CD14-positive monocyte (primary cell): ENCODE measurements at regions not wholly inside any gene's neighbourhood (a gene's known extent, or its start where the extent isn't known, plus 50 kb on each side); places are given as distances from the start of the nearest gene placed in this dataset.

ENCODE experiments used
- DNase-seq, 3 donors: peaks; one replicate each; pipeline ENCODE4 v3.0.0-alpha.2; 2011 to 2022
- H2AFZ ChIP-seq: 2 replicates; pipeline ENCODE4 v1.6.0; 2012; ENCODE audit warnings: mild to moderate bottlenecking, low read depth, low read length, inconsistent platforms; ENCODE audit not compliant: insufficient read depth, poor library complexity, severe bottlenecking
- H3K27ac ChIP-seq, 2 donors: 1 replicate in 1 of 2; 2 replicates in 1 of 2; pipeline ENCODE4 v1.5.1; 2012 to 2013; ENCODE audit warnings: low read length in 2 of 2, control low read depth in 1 of 2, inconsistent platforms in 1 of 2, low read depth in 1 of 2, mild to moderate bottlenecking in 1 of 2
- H3K27me3 ChIP-seq, 2 donors: one replicate each; pipeline versions ENCODE4 v1.6.0 to v1.6.1; 2011 to 2013; ENCODE audit warnings: low read length in 2 of 2; ENCODE audit not compliant: control insufficient read depth in 2 of 2, insufficient read depth in 2 of 2
- H3K36me3 ChIP-seq, 2 donors: replicated peaks in 1 of 2; 1 replicate in 1 of 2; 2 replicates in 1 of 2; pipeline versions ENCODE4 v1.5.1 to v1.6.1; 2012 to 2013; ENCODE audit warnings: low read length in 2 of 2, control low read depth in 1 of 2, inconsistent platforms in 1 of 2, mild to moderate bottlenecking in 1 of 2; ENCODE audit not compliant: insufficient read depth in 2 of 2, control insufficient read depth in 1 of 2
- H3K4me1 ChIP-seq, 2 donors: 1 replicate in 1 of 2; 2 replicates in 1 of 2; pipeline versions ENCODE4 v1.5.1 to v1.6.1; 2012 to 2013; ENCODE audit warnings: low read length in 2 of 2, control low read depth in 1 of 2, inconsistent platforms in 1 of 2, mild to moderate bottlenecking in 1 of 2, moderate library complexity in 1 of 2; ENCODE audit not compliant: insufficient read depth in 2 of 2, control insufficient read depth in 1 of 2
- H3K4me2 ChIP-seq: replicated peaks from 2 replicates; pipeline ENCODE3; 2012; ENCODE audit warnings: low read length, moderate library complexity, mild to moderate bottlenecking; ENCODE audit not compliant: poor library complexity, severe bottlenecking; ENCODE audit errors: extremely low read depth
- H3K4me3 ChIP-seq, 3 experiments: fragments of 200-600 bp in 1 of 3; sonication (generic) in 1 of 3; replicated peaks in 1 of 3; 1 replicate in 2 of 3; 2 replicates in 1 of 3; pipeline ENCODE4 v1.5.1; 2011 to 2013; ENCODE audit warnings: low read length in 3 of 3, mild to moderate bottlenecking in 3 of 3, control low read depth in 2 of 3, low read depth in 2 of 3, inconsistent platforms in 1 of 3, moderate library complexity in 1 of 3
- H3K79me2 ChIP-seq: 2 replicates; pipeline ENCODE4 v1.6.0; 2012; ENCODE audit warnings: mild to moderate bottlenecking, control low read depth, inconsistent platforms, low read length, moderate library complexity; ENCODE audit not compliant: insufficient read depth
- H3K9ac ChIP-seq: 2 replicates; pipeline ENCODE4 v1.6.0; 2017; ENCODE audit warnings: low read length, mild to moderate bottlenecking; ENCODE audit not compliant: insufficient read depth, poor library complexity, severe bottlenecking
- H3K9me3 ChIP-seq, 2 donors: replicated peaks in 1 of 2; 1 replicate in 1 of 2; 2 replicates in 1 of 2; pipeline versions ENCODE4 v1.5.1 to v1.6.1; 2012 to 2013; ENCODE audit warnings: low read length in 2 of 2, control low read depth in 1 of 2; ENCODE audit not compliant: control insufficient read depth in 1 of 2, insufficient read depth in 1 of 2
- H4K20me1 ChIP-seq: 2 replicates; pipeline ENCODE4 v1.6.0; 2012; ENCODE audit warnings: mild to moderate bottlenecking, low read length, control low read depth, moderate library complexity; ENCODE audit not compliant: insufficient read depth
- H3K27ac Mint-ChIP-seq, 7 donors: one replicate each; pipeline ENCODE4 v1.8.0; 2020; ENCODE audit warnings: mild to moderate bottlenecking in 7 of 7, mixed read lengths in 7 of 7, moderate library complexity in 6 of 7, inconsistent platforms in 2 of 7
- H3K27me3 Mint-ChIP-seq, 3 donors: one replicate each; pipeline ENCODE4 v1.8.0; 2021 to 2022; ENCODE audit warnings: low read depth in 3 of 3, mild to moderate bottlenecking in 3 of 3, mixed read lengths in 3 of 3, moderate library complexity in 3 of 3, inconsistent platforms in 1 of 3
- H3K36me3 Mint-ChIP-seq, 2 donors: one replicate each; pipeline ENCODE4 v1.8.0; 2020; ENCODE audit warnings: mixed read lengths in 2 of 2, inconsistent platforms in 1 of 2, mild to moderate bottlenecking in 1 of 2
- H3K4me1 Mint-ChIP-seq: one replicate; pipeline ENCODE4 v1.8.0; 2020; ENCODE audit warnings: mild to moderate bottlenecking, mixed read lengths
- H3K4me3 Mint-ChIP-seq, 2 donors: one replicate each; pipeline ENCODE4 v1.8.0; 2020; ENCODE audit warnings: mild to moderate bottlenecking in 2 of 2, mixed read lengths in 2 of 2, moderate library complexity in 1 of 2
- H3K9me3 Mint-ChIP-seq, 7 donors: one replicate each; pipeline ENCODE4 v1.8.0; 2020 to 2022; ENCODE audit warnings: mixed read lengths in 7 of 7, mild to moderate bottlenecking in 6 of 7, moderate library complexity in 6 of 7, inconsistent platforms in 2 of 7
- CTCF ChIP-seq: fragments of 200-600 bp; IDR thresholded peaks from one replicate; pipeline ENCODE4 v1.8.0; 2022; ENCODE audit warnings: antibody characterized with exemption, mild to moderate bottlenecking
- WGBS: methylation state at CpG from one replicate; pipeline ENCODE4 v1.1.5; 2013; ENCODE audit warnings: missing lambda C conversion rate; ENCODE audit not compliant: insufficient coverage; 5-methylcytosine and 5-hydroxymethylcytosine counted together
- intact Hi-C, 2 donors: fragments of 100-400 bp; cut with micrococcal nuclease; formaldehyde crosslinking; loops; one replicate each; pipeline versions ENCODE4 v1.15.0 to v1.15.1; 2023

- Mint-ChIP-seq H3K27me3 (peaks cover 0 to 2% (median 0%) of the 10 kb centered on the region in 3 donors), H3K9me3 (peaks cover 4 to 17% (median 12%) of the 10 kb centered on the region in 7 donors), H3K4me3 (no peak overlapping the region), H3K4me1 (peaks cover 3% of the 10 kb centered on the region), H3K36me3 (peaks cover 0 to 8% of the 10 kb centered on the region in 2 donors), H3K27ac (no peak overlapping the region)
- H3K27me3 ChIP-seq: no peaks in the 10 kb centered on the region
- H3K4me2 ChIP-seq: no peak overlapping the region
- H2AFZ ChIP-seq: no peak overlapping the region
- H3K27ac ChIP-seq: no peak overlapping the region
- no peak overlapping the region for H3K9ac ChIP-seq
- peaks cover 17 to 20% of the 10 kb centered on the region in 2 donors for H3K9me3 ChIP-seq
- intact Hi-C loops: loop anchor here in 1 of 2 donors (10.0 kb wide), 1 partner anchor 784 kb away; no protein-coding TSS in a partner anchor
- H3K79me2 ChIP-seq: no peaks in the 10 kb centered on the region
- no peak for DNase-seq
- WGBS: 100% methylated on average over 2 of the region's 3 CpGs
- TF ChIP-seq CTCF: no peak
- H3K4me3 ChIP-seq: no peak overlapping the region
- no peaks in the 10 kb centered on the region for H3K4me1 ChIP-seq
- H4K20me1 ChIP-seq: no peaks in the 10 kb centered on the region
- H3K36me3 ChIP-seq: no peaks in the 10 kb centered on the region
These were observed 226.4 kb downstream of the NRIP1 start for GRCh38 chr21:14838400-14838799.

GRCh38 chr21:14836950-14837349 is 227.8 kb downstream of the NRIP1 start:
- Mint-ChIP-seq H3K27me3 (peaks cover 0 to 2% (median 0%) of the 10 kb centered on the region in 3 donors), H3K4me3 (no peak overlapping the region), H3K36me3 (peaks cover 0 to 4% of the 10 kb centered on the region in 2 donors), H3K4me1 (peaks cover 5% of the 10 kb centered on the region), H3K9me3 (peaks cover 0 to 9% (median 7%) of the 10 kb centered on the region in 7 donors), H3K27ac (no peak overlapping the region)
- H4K20me1 ChIP-seq: no peaks in the 10 kb centered on the region
- no peaks in the 10 kb centered on the region for H3K4me1 ChIP-seq
- no peaks in the 10 kb centered on the region for H3K36me3 ChIP-seq
- no peak for DNase-seq
- no peak overlapping the region for H3K9ac ChIP-seq
- intact Hi-C loops: loop anchor here in 1 of 2 donors (10.0 kb wide), 1 partner anchor 782 kb away; no protein-coding TSS in a partner anchor
- TF ChIP-seq CTCF: no peak
- no CpG with 5 or more reads among the region's 1 CpG for WGBS
- H3K4me2 ChIP-seq: no peak overlapping the region
- no peak overlapping the region for H2AFZ ChIP-seq
- H3K27ac ChIP-seq: no peak overlapping the region
- H3K27me3 ChIP-seq: no peaks in the 10 kb centered on the region
- H3K9me3 ChIP-seq: peaks cover 5 to 8% of the 10 kb centered on the region in 2 donors
- no peaks in the 10 kb centered on the region for H3K79me2 ChIP-seq
- no peak overlapping the region for H3K4me3 ChIP-seq
